ENCODE measurements at regions not wholly inside any gene's neighbourhood (a gene's known extent, or its start where the extent isn't known, plus 50 kb on each side); places are given as distances from the start of the nearest gene placed in this dataset.

DNA sequence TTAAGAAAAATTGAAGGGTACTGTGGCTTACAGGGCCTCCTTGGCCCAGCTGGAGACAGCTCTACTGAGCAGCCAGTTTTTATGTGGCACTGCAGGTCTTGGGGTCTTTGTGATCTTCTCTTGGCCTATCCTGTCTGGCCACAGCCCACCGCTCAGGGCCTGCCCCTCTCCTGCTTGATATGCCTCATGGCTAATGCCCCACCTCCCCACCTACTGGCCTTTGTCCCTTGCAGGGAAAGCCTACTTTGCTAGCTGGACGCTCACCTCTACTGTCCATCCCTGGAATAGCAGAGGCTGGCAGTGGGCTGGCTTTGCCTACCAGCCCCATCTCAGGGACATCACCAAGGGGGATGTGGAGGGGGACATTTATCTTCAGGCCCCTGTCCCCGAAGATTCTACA, 134.1 kb downstream of the PJA1 start:
- no peak for DNase-seq (ENCODE audit: low read depth)
- H3K4me3 ChIP-seq (replicated peaks; ENCODE audit: low read depth, low read length): no peak overlapping the region
- TF ChIP-seq, protein P1, sequence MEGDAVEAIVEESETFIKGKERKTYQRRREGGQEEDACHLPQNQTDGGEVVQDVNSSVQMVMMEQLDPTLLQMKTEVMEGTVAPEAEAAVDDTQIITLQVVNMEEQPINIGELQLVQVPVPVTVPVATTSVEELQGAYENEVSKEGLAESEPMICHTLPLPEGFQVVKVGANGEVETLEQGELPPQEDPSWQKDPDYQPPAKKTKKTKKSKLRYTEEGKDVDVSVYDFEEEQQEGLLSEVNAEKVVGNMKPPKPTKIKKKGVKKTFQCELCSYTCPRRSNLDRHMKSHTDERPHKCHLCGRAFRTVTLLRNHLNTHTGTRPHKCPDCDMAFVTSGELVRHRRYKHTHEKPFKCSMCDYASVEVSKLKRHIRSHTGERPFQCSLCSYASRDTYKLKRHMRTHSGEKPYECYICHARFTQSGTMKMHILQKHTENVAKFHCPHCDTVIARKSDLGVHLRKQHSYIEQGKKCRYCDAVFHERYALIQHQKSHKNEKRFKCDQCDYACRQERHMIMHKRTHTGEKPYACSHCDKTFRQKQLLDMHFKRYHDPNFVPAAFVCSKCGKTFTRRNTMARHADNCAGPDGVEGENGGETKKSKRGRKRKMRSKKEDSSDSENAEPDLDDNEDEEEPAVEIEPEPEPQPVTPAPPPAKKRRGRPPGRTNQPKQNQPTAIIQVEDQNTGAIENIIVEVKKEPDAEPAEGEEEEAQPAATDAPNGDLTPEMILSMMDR (IDR thresholded peaks at IDR 0.05; ENCODE audit: low read length, missing control alignments): peak; percentile 36

DNA sequence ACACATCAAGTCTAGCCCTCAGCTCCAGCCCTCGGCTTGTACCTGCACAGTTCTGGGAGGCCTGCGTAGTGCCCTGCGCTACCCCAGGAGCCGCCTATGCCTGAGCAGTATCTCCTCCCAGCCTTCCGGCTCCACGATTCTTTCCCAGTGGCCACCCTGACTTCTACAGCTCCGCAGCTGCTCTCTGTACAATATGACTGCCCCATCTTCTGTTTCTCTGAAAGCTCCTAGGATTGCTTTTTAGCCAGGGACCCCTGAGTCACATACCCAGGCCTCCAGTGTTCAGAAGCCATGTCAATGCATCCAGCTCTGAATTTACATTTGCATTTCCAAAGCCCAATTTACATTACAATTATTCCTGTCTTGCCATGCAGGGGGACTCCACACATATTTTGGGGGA, 135.5 kb downstream of the PJA1 start:
- TF ChIP-seq, protein P1 (IDR thresholded peaks at IDR 0.05; ENCODE audit: low read length, missing control alignments): no peak
- no peak overlapping the region for H3K4me3 ChIP-seq (replicated peaks; ENCODE audit: low read depth, low read length)
- no peak for DNase-seq (ENCODE audit: low read depth)

DNA sequence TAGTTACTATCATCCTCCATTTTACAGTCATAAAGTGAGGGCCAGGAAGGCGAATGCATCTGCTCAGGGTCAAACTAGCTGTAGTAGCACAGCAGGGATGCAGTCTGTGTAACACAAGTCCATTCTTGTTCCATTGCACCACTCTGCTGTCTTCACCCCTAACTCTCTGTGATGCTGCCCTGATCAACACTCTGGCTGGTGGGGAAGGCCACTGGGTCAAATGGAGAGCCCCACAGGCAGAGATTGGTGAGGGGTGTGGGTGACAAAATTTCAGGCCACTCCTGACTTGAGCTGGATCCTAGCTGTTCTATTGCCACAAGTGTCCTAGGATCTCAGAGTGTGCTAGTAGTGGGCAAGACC, 136.5 kb downstream of the PJA1 start:
- no peak overlapping the region for H3K4me3 ChIP-seq (replicated peaks; ENCODE audit: low read depth, low read length)
- TF ChIP-seq, protein P1 (IDR thresholded peaks at IDR 0.05; ENCODE audit: low read length, missing control alignments): no peak
- DNase-seq (ENCODE audit: low read depth): no peak

DNA sequence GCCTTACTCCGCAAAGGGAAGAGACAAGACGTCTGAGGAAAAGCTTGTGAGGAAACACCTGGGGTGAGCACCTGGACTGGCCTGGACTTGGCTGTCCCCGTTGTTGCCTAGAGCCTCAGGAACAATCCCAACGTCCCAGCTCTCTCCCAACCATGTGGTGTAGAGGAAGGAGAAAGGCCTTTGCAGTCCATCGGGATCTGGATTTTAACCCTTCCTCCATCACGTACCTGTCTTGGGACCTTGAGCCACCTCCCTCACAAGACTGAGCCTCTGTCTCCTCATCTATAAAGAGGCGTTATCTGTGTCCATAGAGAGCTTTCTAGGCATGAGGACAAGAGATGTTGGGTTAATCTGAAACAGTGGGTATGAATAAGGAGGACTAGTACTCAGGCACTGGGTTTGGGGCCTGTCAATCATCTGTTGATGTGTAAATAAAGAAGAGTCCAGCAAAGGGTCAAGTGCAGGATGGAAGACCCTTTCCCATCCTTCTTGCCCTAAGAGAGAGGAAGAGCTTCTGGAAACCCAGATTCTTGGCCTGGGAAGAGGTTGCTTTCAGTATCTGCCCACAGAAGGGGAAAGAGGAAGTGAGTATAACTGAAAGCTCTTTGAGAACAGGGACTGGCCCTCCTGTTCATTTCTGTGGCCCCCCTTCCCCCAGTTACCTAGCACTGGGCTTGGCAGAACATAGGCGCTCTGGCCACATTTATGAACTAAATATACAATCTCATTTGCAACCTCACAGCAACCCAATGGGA, 137.1 kb downstream of the PJA1 start:
- H3K4me3 ChIP-seq (replicated peaks; ENCODE audit: low read depth, low read length): no peak overlapping the region
- DNase-seq (ENCODE audit: low read depth): no peak
- TF ChIP-seq, protein P1 (IDR thresholded peaks at IDR 0.05; ENCODE audit: low read length, missing control alignments): no peak

DNA sequence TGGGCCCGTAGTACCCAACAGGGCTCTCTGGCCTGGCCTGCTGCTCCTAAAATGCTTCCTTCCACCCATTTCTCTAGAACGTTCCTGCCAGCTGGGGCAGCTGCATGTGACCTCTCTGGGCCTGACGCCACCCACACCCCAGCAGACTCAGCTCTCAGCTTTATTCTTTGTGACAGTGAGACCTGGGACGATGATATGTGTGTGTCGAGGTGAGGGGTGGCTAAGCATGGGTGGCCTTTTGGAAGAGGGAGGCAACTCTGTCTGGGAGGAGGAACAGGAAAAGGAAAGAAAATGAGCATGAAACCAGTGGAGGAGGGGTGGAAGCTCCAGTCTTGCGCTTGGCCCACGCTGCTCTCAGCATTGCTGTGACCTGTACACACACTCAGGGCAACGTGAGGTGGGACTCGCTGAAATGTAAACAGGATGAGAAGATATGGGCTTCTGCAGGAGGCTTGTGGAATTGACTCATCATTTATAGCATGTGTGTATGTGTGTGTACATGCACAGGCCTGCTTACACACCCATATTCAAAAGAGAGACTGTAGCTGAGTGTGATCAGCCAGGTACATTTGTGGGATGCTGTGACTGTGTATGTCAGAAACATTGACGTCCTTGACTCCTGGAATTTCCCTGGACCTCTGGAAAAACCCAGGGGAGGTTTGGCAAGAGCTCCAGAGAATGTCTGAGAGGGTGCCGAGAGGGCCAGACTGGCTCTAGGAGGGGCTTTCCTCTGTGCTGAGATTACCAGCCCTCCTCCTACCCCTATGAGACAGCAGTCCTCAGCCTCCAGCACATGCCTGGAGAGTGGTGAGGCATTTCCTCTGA, 137.9 kb downstream of the PJA1 start:
- peak; percentile 88 for DNase-seq (ENCODE audit: low read depth)
- H3K4me3 ChIP-seq (replicated peaks; ENCODE audit: low read depth, low read length): no peak overlapping the region
- TF ChIP-seq, protein P1 (IDR thresholded peaks at IDR 0.05; ENCODE audit: low read length, missing control alignments): no peak

DNA sequence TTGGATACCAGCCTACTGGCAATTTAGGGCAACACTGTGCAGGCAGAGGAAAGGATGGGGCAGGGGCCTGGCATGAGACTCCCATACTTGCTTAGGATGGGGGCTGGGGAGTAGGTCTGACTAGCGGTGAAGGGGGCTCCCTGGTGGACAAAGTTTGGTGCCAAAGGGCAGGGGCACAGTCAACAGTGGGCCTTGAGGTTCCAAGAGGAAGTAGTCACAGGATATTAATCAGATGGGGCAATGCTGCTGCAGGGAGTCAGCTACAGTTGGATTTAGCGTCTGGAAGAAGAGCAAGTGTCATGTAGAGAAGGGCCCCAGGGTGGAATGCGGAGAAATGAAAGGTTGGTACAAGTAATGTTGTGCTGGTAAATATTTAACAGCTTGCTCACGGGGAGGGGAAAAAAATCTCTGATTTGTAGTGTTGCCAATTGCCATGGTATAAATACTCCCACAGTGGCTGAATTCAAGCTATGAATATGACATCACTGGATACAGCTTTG, 139.4 kb downstream of the PJA1 start:
- H3K4me3 ChIP-seq (replicated peaks; ENCODE audit: low read depth, low read length): no peak overlapping the region
- TF ChIP-seq, protein P1 (IDR thresholded peaks at IDR 0.05; ENCODE audit: low read length, missing control alignments): no peak
- peak; percentile 74 for DNase-seq (ENCODE audit: low read depth)

All from fibroblast of pulmonary artery (primary cell).